ENCODE measurements at regions not wholly inside any gene's neighbourhood (a gene's known extent, or its start where the extent isn't known, plus 50 kb on each side); places are given as distances from the start of the nearest gene placed in this dataset.

- TF ChIP-seq GATA2 (IDR thresholded peaks at IDR 0.05; ENCODE audit: low read depth, low read length) (no peak), GATA3 (IDR thresholded peaks at IDR 0.05; ENCODE audit: low read depth, low read length) (no peak)
Observed at GRCh38 chr12:114821570-114821969, 137.6 kb upstream of the TBX3 start.

GRCh38 chr12:114820796-114821195, 136.8 kb upstream of the TBX3 start:
- TF ChIP-seq GATA2 (IDR thresholded peaks at IDR 0.05; ENCODE audit: low read depth, low read length), result no peak
- TF ChIP-seq GATA3 (IDR thresholded peaks at IDR 0.05; ENCODE audit: low read depth, low read length), result no peak

- TF ChIP-seq GATA3 (IDR thresholded peaks at IDR 0.05; ENCODE audit: low read depth, low read length) (no peak), GATA2 (IDR thresholded peaks at IDR 0.05; ENCODE audit: low read depth, low read length) (no peak)
Observed at GRCh38 chr12:114817571-114818425, 133.8 kb upstream of the TBX3 start.

GRCh38 chr12:114815026-114815795, 131.2 kb upstream of the TBX3 start:
- TF ChIP-seq GATA2 (IDR thresholded peaks at IDR 0.05; ENCODE audit: low read depth, low read length) (no peak), GATA3 (IDR thresholded peaks at IDR 0.05; ENCODE audit: low read depth, low read length) (no peak)

GRCh38 chr12:114812858-114813761, 129.1 kb upstream of the TBX3 start:
- no peak for TF ChIP-seq GATA3 (IDR thresholded peaks at IDR 0.05; ENCODE audit: low read depth, low read length)

GRCh38 chr12:114812384-114812783, 128.4 kb upstream of the TBX3 start:
- no peak for TF ChIP-seq GATA3 (IDR thresholded peaks at IDR 0.05; ENCODE audit: low read depth, low read length)
- no peak for TF ChIP-seq GATA2 (IDR thresholded peaks at IDR 0.05; ENCODE audit: low read depth, low read length)

- TF ChIP-seq GATA3 (IDR thresholded peaks at IDR 0.05; ENCODE audit: low read depth, low read length), result no peak
Observed at GRCh38 chr12:114809097-114809496, 125.1 kb upstream of the TBX3 start.

GRCh38 chr12:114799574-114800487, 115.9 kb upstream of the TBX3 start:
- TF ChIP-seq GATA3 (IDR thresholded peaks at IDR 0.05; ENCODE audit: low read depth, low read length) (no peak), GATA2 (IDR thresholded peaks at IDR 0.05; ENCODE audit: low read depth, low read length) (no peak)

- TF ChIP-seq GATA3 (IDR thresholded peaks at IDR 0.05; ENCODE audit: low read depth, low read length) (no peak), GATA2 (IDR thresholded peaks at IDR 0.05; ENCODE audit: low read depth, low read length) (no peak)
Observed at GRCh38 chr12:114794049-114794558, 110.1 kb upstream of the TBX3 start.

- TF ChIP-seq GATA3 (IDR thresholded peaks at IDR 0.05; ENCODE audit: low read depth, low read length) (no peak), GATA2 (IDR thresholded peaks at IDR 0.05; ENCODE audit: low read depth, low read length) (no peak)
Observed at GRCh38 chr12:114790276-114790675, 106.3 kb upstream of the TBX3 start.

GRCh38 chr12:114789821-114790220, 105.8 kb upstream of the TBX3 start:
- TF ChIP-seq GATA3 (IDR thresholded peaks at IDR 0.05; ENCODE audit: low read depth, low read length) (no peak), GATA2 (IDR thresholded peaks at IDR 0.05; ENCODE audit: low read depth, low read length) (no peak)

GRCh38 chr12:114789276-114789675, 105.3 kb upstream of the TBX3 start:
- TF ChIP-seq GATA3 (IDR thresholded peaks at IDR 0.05; ENCODE audit: low read depth, low read length), result no peak
- no peak for TF ChIP-seq GATA2 (IDR thresholded peaks at IDR 0.05; ENCODE audit: low read depth, low read length)

- no peak for TF ChIP-seq GATA2 (IDR thresholded peaks at IDR 0.05; ENCODE audit: low read depth, low read length)
- TF ChIP-seq GATA3 (IDR thresholded peaks at IDR 0.05; ENCODE audit: low read depth, low read length), result no peak
Observed at GRCh38 chr12:114784526-114784925, 100.6 kb upstream of the TBX3 start.
